GM19025 (cell line): ENCODE measurements at regions not wholly inside any gene's neighbourhood (a gene's known extent, or its start where the extent isn't known, plus 50 kb on each side); places are given as distances from the start of the nearest gene placed in this dataset.

Source experiments
- ATAC-seq: cut with Tn5 transposase; IDR thresholded peaks from one replicate; pipeline ENCODE4 v1.9.1; 2021; ENCODE audit warnings: mild to moderate bottlenecking, low read depth, moderate library complexity; ENCODE audit not compliant: unreplicated experiment

DNA sequence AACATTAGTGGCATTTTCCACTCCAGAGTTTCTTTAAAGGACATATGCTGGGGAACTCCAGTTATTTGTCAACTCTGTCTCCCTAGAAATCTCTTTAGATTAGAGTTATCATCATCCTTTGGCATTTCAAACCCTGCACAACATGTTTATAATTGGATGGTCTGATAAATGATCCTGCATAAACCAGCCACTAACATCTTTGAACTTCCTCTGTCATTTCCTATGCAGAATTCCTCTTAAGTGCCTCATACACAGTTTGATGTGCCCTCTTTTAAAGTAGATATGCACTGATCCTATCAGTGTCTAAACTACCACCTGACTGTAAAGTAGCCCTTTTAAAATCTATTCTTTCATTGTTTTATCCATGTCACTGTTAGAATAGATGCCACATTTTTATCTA is 306.3 kb upstream of the IRAK1BP1 start:
- no peak for ATAC-seq

DNA sequence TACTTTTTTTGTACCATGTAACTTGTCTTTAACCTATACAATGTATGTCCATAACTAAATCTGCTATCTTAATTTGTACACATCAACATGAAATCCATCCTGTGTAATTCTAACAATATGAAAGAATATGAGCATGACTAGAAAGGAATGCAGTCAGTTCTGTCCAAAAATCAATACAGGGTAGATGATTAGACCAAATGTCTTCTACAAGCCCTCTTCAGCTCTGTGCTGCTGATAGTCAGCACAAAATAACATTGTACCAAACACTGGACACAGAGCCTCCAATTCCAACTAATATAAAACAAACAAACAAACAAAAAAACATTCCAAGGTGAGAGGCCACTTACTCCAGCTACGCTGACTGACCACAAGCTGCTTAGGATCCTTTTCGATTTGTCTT is 301.4 kb upstream of the IRAK1BP1 start:
- no peak for ATAC-seq

DNA sequence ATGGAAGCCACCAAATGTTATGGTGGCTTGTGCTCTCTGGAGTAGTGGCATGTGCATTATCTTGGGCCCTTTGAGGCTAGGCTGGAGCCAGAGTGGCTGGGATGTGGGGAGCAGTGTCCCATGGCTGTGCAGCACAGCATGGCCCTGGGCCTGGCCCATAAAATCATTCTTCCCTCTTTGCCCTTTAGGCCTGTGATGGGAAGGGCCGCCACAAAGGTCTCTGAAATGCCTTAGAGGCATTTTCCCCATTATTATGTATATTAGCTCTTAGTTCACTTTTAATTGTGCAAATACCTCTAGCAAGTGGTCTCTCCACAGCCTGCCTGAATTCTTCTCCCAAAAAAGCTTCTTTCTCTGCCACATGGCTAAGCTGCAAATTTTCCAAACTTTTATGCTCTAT is 297.3 kb upstream of the IRAK1BP1 start:
- ATAC-seq: no peak

DNA sequence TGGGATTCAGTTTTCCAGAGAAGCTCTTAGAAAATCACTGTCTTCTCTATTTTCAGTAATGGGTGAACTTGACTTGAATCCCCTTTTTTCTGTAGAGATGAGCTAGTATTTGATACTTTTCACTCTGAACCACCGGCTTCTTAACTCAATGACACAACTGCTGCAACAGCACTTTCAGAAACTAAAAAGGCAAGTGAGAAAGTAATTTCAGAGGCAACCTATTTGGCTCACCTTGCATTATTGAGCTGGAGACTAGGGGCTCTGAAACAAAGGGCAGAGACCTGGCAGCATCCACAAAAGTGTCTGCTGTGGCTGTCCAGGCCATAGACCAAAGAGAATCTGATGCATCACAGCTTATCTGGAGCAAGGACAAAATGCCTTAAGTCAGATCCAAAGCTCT is 289.8 kb upstream of the IRAK1BP1 start:
- no peak for ATAC-seq

DNA sequence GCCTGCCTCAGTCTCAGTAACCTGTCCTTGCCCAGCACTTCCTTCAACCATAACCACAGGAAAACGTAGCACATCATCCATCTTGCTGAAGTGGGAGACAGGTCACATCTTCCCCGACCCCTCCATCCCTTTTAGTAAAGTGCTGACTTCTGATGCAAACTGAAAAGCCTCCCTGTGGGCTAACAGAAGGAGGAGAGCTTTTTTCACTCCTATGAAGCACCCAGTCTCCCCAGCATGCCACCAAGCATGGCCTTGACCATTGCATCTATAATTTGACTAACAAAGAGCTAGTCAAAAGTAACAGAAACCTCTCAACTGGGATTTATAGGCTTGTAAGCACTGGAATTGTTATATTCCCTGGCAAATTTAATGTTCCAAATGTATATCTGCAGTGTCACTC is 288.9 kb upstream of the IRAK1BP1 start:
- no peak for ATAC-seq

DNA sequence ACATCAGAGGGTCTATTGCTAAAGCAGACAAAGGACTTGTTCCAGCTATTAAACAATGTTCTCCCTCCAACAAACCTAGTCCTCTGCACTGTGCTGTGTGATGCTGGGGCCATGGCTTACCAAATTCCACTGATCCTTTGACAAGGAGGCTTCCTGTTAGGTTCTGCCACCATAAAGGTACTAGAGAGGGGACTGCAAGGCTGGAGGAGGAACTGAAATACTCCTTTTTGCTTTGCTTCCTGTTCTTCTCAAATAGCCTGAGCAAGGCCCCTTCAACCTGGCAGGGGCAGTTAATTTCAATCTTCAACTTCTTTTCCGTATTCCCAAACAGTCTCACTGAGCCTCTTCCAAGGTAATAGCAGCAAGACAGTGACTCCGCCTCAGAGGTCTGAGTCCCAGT is 286.4 kb upstream of the IRAK1BP1 start:
- no peak for ATAC-seq

DNA sequence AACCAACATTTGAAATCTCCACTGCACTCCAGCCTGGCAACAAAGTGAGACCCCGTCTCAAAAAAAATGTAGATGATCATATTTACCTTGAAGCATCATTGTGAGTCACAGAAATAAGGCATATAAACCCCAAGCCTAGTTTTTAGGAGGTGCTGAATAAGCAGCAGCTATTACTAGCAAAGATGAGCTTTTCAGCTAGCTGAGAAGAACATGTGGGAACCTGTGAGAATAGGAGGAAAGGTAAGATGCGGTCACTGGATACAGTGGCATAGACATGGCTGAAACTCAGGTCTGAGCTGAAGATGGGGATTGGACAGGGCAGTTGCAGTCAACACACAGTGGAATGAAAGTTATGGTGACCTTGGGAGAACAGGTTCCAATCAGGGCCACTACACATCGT is 284.3 kb upstream of the IRAK1BP1 start:
- no peak for ATAC-seq

DNA sequence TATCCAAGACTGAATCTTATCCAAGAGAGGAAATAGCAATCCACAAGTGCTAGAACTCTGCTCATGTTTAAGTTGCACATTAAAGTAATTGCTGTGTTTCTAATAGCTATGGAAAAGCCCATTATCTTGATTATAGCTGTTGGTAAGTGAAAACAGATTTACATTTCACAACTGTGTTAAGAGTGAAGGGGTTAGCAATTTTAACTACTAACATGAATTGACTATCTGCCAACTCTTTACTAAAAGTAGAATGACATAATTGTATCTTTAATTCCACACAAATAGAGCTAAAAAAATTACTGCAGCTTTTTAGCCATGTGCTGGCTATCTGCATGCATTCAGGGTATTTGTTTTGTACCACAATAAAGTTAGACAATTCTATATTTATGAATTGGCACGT is 277.9 kb upstream of the IRAK1BP1 start:
- ATAC-seq: no peak

DNA sequence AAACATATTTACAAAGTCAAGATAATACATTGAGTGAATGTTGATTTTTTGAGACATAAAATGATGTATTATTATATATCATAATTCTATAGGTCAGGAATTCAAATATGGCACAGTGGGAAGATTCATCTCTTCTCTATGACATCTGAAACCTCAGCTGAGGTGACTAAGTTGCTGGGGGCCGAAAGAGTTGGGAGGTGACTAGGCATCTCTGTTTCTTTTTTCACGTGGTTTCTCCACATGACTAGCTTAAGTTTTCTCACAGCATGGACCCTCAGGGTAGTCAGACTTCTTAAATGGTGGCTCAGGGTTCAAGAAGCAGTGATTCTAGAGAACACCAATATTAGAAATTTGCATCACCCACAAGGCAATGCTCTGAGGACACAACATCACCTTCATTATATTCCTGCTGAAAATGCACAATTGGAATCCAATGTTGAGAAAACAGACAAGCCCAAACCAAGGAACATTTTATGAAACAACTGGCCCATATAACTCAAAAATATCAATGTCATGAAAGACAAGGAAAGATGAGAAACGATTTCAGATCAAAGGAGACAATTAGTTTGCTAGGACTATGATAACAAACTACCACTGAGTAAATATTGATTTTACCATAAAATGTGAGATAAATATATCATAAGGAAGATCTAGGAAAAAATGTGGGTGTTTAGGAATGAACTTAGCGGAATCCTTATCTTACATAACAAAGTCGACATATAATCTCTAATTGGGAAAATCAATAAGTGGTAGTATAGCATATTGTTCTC is 273.3 kb upstream of the IRAK1BP1 start:
- no peak for ATAC-seq

DNA sequence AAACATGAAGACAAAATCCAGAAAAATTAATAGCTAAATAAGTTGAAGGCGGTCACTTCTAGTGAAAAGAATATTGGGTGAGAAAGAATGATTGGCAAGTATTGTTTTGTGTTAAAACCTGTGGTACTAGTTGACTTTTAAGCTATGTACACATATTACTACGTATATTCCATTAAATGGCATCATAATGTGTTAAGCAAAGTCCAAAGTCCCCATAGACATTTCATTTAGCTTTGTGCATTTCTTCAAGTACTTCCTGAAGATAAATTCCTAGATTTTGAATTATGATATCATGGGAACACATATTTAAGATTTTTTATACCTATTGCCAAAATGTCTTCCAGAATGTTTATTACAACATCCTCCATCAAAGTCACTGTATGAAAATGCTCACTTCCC is 272.7 kb upstream of the IRAK1BP1 start:
- ATAC-seq: no peak

DNA sequence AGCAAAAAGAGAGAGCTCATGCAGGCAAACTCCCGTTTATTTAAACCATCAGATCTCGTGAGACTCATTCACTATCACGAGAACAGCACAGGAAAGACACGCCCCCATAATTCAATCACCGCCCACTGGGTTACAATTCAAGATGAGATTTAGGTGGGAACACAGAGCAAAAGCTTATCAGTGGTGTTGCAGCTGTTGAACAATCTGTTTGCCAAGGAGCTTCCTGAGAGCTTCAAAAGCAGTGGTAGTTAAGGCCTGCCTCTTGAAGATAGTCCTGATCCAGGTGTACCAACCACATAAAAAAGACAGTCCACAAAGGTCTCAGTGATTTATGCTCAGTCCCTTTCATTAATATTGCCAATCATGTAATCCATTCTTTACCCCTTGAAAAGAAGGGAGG is 269.4 kb upstream of the IRAK1BP1 start:
- ATAC-seq: no peak

DNA sequence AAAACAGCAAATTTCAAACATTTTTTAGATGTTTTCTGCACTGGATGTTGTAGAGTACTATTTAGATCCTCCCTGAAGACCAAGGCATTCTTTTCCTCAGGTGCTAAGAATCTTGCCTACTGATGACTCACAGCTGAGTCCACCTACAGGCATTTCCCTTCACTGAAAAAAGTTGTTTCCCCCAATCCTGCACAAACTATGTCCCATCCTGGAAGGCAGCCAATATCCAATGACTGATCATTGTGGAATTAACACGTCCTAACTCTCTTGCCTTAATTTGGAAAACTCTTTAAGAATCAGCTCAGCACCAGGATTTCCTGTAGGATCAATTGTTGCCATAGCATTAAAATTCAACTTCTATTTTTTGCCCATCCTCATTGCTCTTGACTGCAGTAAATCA is 268.4 kb upstream of the IRAK1BP1 start:
- no peak for ATAC-seq

DNA sequence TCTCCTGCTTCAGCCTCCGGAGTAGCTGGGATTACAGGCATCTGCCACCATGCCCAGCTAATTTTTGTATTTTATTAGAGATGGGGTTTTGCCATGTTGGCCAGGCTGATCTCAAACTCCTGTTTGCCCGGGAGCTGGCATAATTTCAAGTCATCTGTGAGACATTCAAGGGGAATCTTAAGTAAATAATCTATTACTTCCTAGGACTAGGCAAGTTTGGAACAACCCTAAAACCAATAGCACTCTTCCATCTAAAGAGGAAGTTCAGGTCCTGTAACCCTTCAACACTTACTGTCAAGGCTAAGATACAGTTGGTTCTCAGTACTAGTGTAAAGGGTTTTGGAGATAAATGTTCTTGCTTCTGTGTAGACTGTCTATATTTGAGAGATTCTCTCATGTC is 267.8 kb upstream of the IRAK1BP1 start:
- ATAC-seq: no peak

DNA sequence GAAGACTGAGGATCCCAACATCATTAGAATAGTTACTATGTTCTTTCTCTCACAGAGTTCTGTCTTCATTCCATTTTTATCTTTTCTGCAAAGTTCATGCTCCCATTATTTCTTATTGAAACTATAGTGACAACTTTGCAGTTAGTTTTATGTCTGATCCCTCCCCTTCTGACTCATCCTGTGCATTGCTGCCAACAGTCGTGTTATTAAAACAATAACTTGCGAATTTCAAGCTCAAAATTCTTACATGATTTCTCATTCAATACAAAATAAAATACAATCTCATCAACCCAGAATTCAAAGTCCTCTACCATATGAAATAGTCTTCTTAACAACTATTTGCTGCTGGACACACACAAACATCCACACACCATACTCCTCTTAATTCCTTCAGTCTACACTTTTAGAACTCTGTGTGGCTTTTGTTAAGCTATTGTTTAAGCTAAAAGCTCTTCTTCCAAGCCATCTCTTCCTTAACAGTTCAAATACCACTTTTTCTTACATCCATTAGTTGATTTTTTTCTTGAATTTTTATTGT is 261.4 kb upstream of the IRAK1BP1 start:
- ATAC-seq: no peak

DNA sequence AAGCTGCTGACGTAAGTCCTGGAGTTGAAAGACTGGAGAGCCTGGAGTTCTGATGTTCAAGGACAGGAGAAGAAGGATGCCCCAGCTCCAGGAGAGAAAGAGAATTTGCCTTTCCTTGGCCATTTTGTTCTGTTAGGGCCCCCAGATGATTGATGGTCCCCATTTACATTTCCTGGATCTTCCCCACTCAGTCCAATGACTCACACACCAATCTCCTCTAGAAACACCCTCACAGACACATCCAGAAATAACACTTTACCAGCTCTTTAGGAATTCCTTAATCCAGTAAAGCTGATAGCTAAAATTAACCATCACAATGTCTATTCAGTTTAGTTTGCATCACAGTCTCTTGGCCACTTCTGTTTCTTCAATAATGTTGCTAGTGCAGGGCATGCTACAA is 260.2 kb upstream of the IRAK1BP1 start:
- ATAC-seq: no peak

DNA sequence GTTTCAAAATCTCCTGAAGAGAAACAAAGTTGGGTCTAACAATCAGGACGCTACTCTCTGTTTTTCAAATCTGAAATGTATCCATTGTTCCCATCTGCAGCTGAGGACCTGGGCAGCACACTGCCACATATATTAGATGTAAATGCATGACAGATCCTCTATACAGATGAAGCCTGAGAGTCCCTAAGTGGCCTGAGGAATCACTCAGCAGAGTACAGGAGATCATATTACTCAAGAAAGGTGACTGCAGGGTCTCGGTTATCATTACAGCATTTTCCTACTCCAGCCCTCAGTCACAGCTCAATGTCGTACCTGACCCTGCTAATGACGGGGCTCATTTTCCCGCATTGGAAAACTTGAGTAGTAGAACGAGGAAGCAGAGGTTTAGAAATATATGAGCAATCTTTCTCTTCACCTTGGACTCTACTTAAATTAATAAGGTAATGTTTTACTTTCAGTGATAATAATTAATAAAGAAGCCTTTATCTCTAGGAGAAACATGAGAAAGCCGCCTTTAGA is 256.2 kb upstream of the IRAK1BP1 start:
- no peak for ATAC-seq

DNA sequence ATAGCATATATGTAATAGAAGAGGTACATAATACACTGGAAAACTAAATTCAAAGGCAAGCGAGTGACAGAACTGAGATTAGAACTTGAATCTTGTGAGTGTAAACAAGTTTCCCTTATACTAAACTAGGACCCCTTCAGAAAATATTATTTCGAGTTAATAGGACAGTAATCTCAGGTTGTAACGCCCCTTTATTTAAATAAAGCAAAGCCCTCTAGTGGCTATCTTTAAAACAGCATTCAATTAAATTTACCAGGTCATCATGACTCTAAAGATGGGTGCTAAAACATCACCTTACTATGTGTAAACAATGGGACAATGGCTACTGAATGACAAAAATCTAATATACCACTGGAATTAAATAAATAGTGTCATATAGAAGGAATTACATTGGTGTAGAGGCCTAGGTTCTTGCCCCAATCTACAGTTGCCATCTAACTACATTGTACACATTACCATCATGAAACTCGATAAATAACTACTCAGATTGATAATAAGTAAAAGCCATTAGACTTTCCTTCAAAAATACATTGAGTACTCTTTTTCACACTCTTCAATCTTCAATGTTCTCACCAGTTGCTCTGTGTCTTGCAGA is 255.4 kb upstream of the IRAK1BP1 start:
- no peak for ATAC-seq

DNA sequence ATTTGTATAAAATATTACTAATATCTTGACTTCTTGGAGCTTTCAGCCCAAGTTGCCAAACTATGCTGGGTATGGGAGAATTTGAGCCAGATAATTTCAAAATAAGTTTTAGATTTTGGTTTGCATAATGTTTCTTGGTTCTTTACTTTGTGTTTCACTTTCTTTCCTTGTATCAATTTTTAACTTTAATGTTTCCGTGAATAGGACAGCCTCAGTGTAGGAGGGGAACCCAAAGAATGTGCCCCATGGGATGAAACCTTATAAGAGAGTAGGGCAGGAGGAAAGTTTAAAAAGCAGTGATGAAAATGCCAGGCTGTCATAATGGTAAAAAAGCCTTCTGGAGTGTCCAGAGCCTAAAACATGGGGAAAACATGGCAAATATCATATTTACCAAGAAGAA is 252.4 kb upstream of the IRAK1BP1 start:
- peak; percentile 42 for ATAC-seq

DNA sequence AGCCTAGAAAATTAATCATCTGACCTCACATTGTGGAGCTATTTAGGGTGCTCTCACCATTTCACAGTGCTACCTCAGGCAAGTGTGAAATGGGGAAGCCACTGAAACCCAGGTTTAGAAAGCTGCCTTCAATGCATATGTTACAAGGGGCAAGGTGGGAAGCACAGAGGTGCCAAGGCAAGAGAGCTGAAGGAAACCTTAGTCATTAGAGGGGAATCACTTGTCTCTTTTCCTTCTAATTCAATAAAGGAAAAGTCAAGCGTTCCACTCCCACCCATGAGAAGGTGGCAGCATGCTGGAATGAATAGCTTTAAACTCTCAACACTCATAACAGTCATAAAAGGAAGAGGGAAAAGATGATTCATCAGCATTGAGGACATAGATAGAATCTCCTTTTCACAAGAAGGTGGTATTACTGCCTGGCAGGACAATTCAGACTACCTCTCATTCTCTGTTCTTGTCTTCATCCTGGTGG is 251.9 kb upstream of the IRAK1BP1 start:
- ATAC-seq: peak; percentile 61

DNA sequence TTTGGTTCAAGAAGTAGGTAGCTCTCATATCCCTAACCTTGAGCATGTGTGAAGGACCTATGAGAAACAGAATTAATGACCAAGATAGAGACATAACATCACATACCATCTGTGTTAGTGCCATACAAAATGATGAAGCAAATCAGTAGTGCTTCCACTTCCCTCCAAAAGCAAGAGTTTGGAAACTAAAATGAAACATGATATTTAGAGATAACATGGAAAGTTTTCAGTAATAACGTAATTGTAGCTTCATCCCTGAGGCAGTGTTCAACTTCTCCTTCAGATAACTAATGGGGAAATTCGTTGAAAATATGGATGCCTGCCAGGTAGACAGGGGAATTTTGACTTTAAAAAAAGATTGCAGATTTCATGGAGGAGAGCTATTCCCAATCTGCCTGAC is 248.4 kb upstream of the IRAK1BP1 start:
- no peak for ATAC-seq

DNA sequence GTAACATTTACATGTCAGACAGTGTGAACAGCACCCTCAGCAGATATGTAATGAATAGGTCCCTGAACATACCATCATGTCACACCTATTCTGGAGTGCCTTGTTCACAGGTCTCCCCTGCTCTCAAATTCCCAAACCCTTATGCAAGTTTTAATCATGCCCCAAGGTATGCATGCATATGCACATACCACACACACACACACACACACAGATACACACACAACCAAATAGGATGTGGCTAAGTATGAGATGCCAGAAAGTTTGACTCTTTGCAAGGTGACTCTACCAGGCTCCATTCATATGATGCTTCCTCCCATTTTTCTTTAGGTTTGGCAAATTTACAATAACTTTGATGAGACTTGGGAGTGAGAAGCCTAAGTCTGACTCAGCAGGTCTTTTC is 243.8 kb upstream of the IRAK1BP1 start:
- ATAC-seq: no peak

DNA sequence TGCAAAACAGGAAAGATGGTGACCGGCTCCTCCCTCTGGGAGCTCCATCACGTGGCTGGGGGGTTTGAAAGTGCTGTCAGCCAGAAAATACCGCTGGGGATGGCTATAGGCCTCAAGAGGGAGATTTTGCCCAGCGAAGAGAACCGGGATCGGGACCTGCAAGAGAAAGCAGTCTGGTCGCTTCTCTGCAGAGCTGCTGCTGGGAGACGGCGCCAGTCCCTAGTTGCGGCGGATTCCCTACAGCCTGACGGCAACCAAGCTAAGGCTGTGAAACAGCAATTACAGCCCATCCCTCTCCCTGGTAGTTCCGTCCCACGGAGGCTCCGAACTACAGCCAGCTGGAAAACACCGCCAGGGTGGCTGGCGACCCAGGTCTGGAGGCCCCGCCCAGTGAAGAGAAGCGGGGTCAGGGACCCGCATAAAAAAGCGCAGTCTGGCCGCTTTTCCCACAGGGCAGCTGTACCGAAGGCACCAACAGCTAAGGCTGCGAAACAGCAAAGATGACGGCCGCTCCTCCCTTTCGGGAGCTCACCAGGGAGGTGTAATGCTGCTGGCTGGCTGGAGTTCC is 238.1 kb upstream of the IRAK1BP1 start:
- no peak for ATAC-seq
